K562 (cell line): ENCODE measurements at regions not wholly inside any gene's neighbourhood (a gene's known extent, or its start where the extent isn't known, plus 50 kb on each side); places are given as distances from the start of the nearest gene placed in this dataset.

Experiments used
- ATAC-seq: fragments of 200-7000 bp; cut with Tn5 transposase; 3 replicates; pipeline ENCODE4 v1.9.1; 2020; ENCODE audit warnings: moderate library complexity
- BruUV-seq: library from RNA; stranded (reverse); fragments of 400-500 nt; replicated peaks from 2 replicates; lab custom pipeline; 2021; lab: Mats Ljungman, UMichigan
- CTCF ChIA-PET: fragments of 300-600 bp; formaldehyde crosslinking; extraction: SDS; loops from one replicate; lab custom pipeline; 2021; ENCODE audit warnings: low intra/inter-chr PET ratio; lab: Yijun Ruan, JAX
- POLR2A ChIA-PET: fragments of 300-600, 350-650 bp; sonication (Branson Sonifier 250); formaldehyde crosslinking; extraction: SDS; loops from one replicate; lab custom pipeline; 2021; ENCODE audit warnings: antibody characterized with exemption, inconsistent platforms; lab: Yijun Ruan, JAX
- DNase-seq, 4 experiments: peaks; one replicate each; pipeline versions ENCODE4 v3.0.0 to v3.0.0-alpha.2; 2011 to 2018; ENCODE audit warnings: low spot score in 3 of 4, mixed read lengths in 3 of 4; ENCODE audit errors: extremely low read depth in 1 of 4
- FAIRE-seq: peaks from 2 replicates; lab custom pipeline; 2011; peaks lifted over from hg19 to GRCh38; lab: Jason Lieb, UNC
- H2AFZ ChIP-seq: 2 replicates; pipeline ENCODE4 v1.6.0; 2011; ENCODE audit warnings: low read depth, low read length, control low read depth, inconsistent platforms
- H3K27ac ChIP-seq: fragments of 200-600 bp; 3 replicates; pipeline ENCODE4 v1.8.0; 2011; ENCODE audit warnings: low read depth, mild to moderate bottlenecking, control low read depth, inconsistent platforms, low read length, moderate library complexity, mixed read lengths; ENCODE audit errors: extremely low read depth
- H3K27me3 ChIP-seq, 2 experiments: fragments of 300-600 bp in 1 of 2; 2 replicates in 1 of 2; 3 replicates in 1 of 2; pipeline versions ENCODE4 v1.6.0 to v1.8.0; 2011; ENCODE audit warnings: inconsistent platforms in 2 of 2, low read length in 2 of 2, mild to moderate bottlenecking in 1 of 2, mixed read lengths in 1 of 2, moderate library complexity in 1 of 2; ENCODE audit not compliant: control insufficient read depth in 2 of 2, insufficient read depth in 2 of 2
- H3K36me3 ChIP-seq: fragments of 300-600 bp; 3 replicates; pipeline ENCODE4 v1.8.0; 2011; ENCODE audit warnings: mild to moderate bottlenecking, low read length, inconsistent platforms; ENCODE audit not compliant: control insufficient read depth, insufficient read depth
- H3K4me1 ChIP-seq, 2 experiments: fragments of 200-600 bp in 1 of 2; replicated peaks in 1 of 2; 2 replicates in 1 of 2; 3 replicates in 1 of 2; pipeline versions ENCODE4 v1.5.1 to v1.8.0; 2011; ENCODE audit warnings: inconsistent platforms in 2 of 2, low read length in 2 of 2, mild to moderate bottlenecking in 1 of 2, mixed read lengths in 1 of 2, moderate library complexity in 1 of 2; ENCODE audit not compliant: control insufficient read depth in 2 of 2, insufficient read depth in 2 of 2
- H3K4me2 ChIP-seq: 2 replicates; pipeline ENCODE4 v1.6.1; 2011; ENCODE audit warnings: low read length, control low read depth, inconsistent platforms, mixed read lengths; ENCODE audit not compliant: insufficient read depth
- H3K4me3 ChIP-seq: fragments of 200-600 bp; sonication (generic), shearing (Covaris generic); 2 replicates; pipeline ENCODE4 v1.5.1; 2016; ENCODE audit warnings: control low read depth, inconsistent platforms
- H3K79me2 ChIP-seq: fragments of 200-600 bp; 3 replicates; pipeline ENCODE4 v1.8.0; 2011; ENCODE audit warnings: low read length, inconsistent platforms; ENCODE audit not compliant: control insufficient read depth, insufficient read depth
- H3K9ac ChIP-seq, 2 experiments: 2 replicates each; pipeline versions ENCODE4 v1.6.0 to v1.6.1; 2011; ENCODE audit warnings: low read depth in 2 of 2, low read length in 2 of 2, control low read depth in 1 of 2, inconsistent platforms in 1 of 2, mild to moderate bottlenecking in 1 of 2, mixed read lengths in 1 of 2; ENCODE audit not compliant: insufficient read depth in 1 of 2
- H3K9me1 ChIP-seq: one replicate; pipeline ENCODE4 v1.6.0; 2011; ENCODE audit warnings: inconsistent platforms, mild to moderate bottlenecking, low read length, moderate library complexity; ENCODE audit not compliant: control insufficient read depth, insufficient read depth
- H3K9me3 ChIP-seq: replicated peaks from 2 replicates; pipeline ENCODE4 v1.5.1; 2011; ENCODE audit warnings: low read depth, low read length, inconsistent platforms; ENCODE audit not compliant: control insufficient read depth, insufficient read depth
- H4K20me1 ChIP-seq: replicated peaks from 2 replicates; pipeline ENCODE4 v1.6.1; 2011; ENCODE audit warnings: low read length, inconsistent platforms, mixed read lengths; ENCODE audit not compliant: control insufficient read depth, insufficient read depth
- CEBPG ChIP-seq, 3 experiments: fragments of 200-800 bp in 1 of 3; sonication (Bioruptor generic) in 1 of 3; sonication (generic) in 1 of 3; formaldehyde crosslinking in 1 of 3; IDR thresholded peaks in 2 of 3; conservative IDR thresholded peaks in 1 of 3; 2 replicates each; pipeline versions ENCODE4 v1.6.1 to v1.8.0; 2016 to 2022; ENCODE audit warnings: missing compliant biosample characterization in 2 of 3, missing genetic modification characterization in 2 of 3, mild to moderate bottlenecking in 1 of 3, missing genetic modification reagents in 1 of 3
- ETV6 ChIP-seq, 3 experiments: fragments of 150-350 bp in 1 of 3; sonication (generic) in 1 of 3; formaldehyde crosslinking in 1 of 3; IDR thresholded peaks; 2 replicates each; pipeline versions ENCODE4 v1.6.1 to v1.8.0; 2014 to 2022; ENCODE audit warnings: borderline replicate concordance in 2 of 3, low read depth in 2 of 3, antibody characterized with exemption in 1 of 3, low read length in 1 of 3, mild to moderate bottlenecking in 1 of 3, missing genetic modification reagents in 1 of 3
- FIP1L1 ChIP-seq: fragments of 200-400 bp; formaldehyde crosslinking; IDR thresholded peaks from 2 replicates; pipeline ENCODE4 v1.6.1; 2018; ENCODE audit warnings: mild to moderate bottlenecking, low read depth, low read length; ENCODE audit not compliant: poor library complexity, severe bottlenecking
- FOXO4 ChIP-seq: fragments of 450-650 bp; formaldehyde crosslinking; IDR thresholded peaks from 2 replicates; pipeline ENCODE4 v1.4.0; 2020; ENCODE audit warnings: mild to moderate bottlenecking, moderate library complexity
- KAT8 ChIP-seq: fragments of 450-650 bp; IDR thresholded peaks from 2 replicates; pipeline ENCODE4 v1.6.1; 2016; ENCODE audit warnings: low read depth, mild to moderate bottlenecking
- MAFG ChIP-seq: fragments of 450-650 bp; conservative IDR thresholded peaks from 2 replicates; pipeline ENCODE4 v1.6.1; 2016; ENCODE audit warnings: missing genetic modification characterization, missing compliant biosample characterization
- ZC3H8 ChIP-seq: fragments of 450-650 bp; IDR thresholded peaks from 2 replicates; pipeline ENCODE4 v1.6.1; 2017
- ZNF316 ChIP-seq: fragments of 450-650 bp; IDR thresholded peaks from 2 replicates; pipeline ENCODE4 v1.6.1; 2016
- WGBS: fragments of 100-300 bp; shearing (Covaris generic); methylation state at CpG from one replicate; pipeline ENCODE4 v1.1.6; 2016; ENCODE audit warnings: low coverage, mixed read lengths; ENCODE audit not compliant: insufficient coverage; ENCODE audit errors: missing lambda C conversion rate; 5-methylcytosine and 5-hydroxymethylcytosine counted together
- in situ Hi-C: fragments of 300-500 bp; cut with MboI; formaldehyde crosslinking; loops from 4 replicates; pipeline ENCODE4 v1.15.0; 2018; ENCODE audit warnings: inconsistent platforms, mixed read lengths
- intact Hi-C: fragments of 100-400 bp; cut with micrococcal nuclease; formaldehyde crosslinking; loops from 2 replicates; pipeline ENCODE4 v1.14.2; 2022
- TF ChIP-seq, protein P1 (sequence below): fragments of 450-650 bp; IDR thresholded peaks from 2 replicates; pipeline ENCODE4 v1.6.1; 2016; ENCODE audit warnings: borderline replicate concordance
- TF ChIP-seq, protein P2 (sequence below): fragments of 450-650 bp; IDR thresholded peaks from 2 replicates; pipeline ENCODE4 v1.6.1; 2018; ENCODE audit warnings: mild to moderate bottlenecking, low read depth; ENCODE audit not compliant: partially characterized antibody
- TF ChIP-seq, protein P3 (sequence below): IDR thresholded peaks from 2 replicates; pipeline ENCODE4 v1.6.1; 2011; ENCODE audit warnings: borderline replicate concordance, low read depth, mild to moderate bottlenecking, moderate library complexity, low read length; ENCODE audit not compliant: insufficient read depth, poor library complexity, severe bottlenecking

- TF ChIP-seq, protein P1, sequence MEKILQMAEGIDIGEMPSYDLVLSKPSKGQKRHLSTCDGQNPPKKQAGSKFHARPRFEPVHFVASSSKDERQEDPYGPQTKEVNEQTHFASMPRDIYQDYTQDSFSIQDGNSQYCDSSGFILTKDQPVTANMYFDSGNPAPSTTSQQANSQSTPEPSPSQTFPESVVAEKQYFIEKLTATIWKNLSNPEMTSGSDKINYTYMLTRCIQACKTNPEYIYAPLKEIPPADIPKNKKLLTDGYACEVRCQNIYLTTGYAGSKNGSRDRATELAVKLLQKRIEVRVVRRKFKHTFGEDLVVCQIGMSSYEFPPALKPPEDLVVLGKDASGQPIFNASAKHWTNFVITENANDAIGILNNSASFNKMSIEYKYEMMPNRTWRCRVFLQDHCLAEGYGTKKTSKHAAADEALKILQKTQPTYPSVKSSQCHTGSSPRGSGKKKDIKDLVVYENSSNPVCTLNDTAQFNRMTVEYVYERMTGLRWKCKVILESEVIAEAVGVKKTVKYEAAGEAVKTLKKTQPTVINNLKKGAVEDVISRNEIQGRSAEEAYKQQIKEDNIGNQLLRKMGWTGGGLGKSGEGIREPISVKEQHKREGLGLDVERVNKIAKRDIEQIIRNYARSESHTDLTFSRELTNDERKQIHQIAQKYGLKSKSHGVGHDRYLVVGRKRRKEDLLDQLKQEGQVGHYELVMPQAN, result no peak
- TF ChIP-seq ETV6 (IDR thresholded peaks at IDR 0.05; ENCODE audit: borderline replicate concordance in 1 of 2, low read depth in 2 of 2, low read length in 1 of 2), result no peak
- no peak for TF ChIP-seq ETV6 (CRISPR knock-in tag; IDR thresholded peaks at IDR 0.05; ENCODE audit: borderline replicate concordance)
- TF ChIP-seq FOXO4 (CRISPR knock-in tag), result no peak
- no peak for TF ChIP-seq ZNF316
- no peak for TF ChIP-seq FIP1L1
Observed at GRCh38 chr10:9289811-9290210, 1235.3 kb downstream of the GATA3 start (continued).

DNA sequence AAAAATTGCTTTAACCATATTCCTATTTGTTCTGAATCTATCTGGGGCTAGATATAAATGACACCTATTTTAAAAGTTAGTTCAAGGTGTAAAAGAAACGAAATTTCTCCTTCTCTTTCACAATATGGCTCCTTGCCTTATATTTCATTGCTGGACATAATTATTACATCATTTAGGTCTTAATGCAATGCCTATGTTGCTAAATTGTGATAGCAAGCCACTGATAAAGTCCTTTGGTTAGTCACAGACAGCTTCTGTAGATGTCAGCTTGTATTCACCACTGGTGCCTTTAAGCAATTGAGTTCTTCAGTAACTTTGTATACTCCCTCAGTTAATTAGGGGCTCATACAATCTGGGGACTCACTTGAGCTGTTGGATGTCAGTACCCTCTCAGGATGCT lies 1236.6 kb downstream of the GATA3 start:
- H3K9me3 ChIP-seq, result no peaks in the 10 kb centered on the region
- FAIRE-seq (no peak), DNase-seq (no peak), ATAC-seq (no peak)
- no peak overlapping the region for H3K9ac ChIP-seq
- no peak overlapping the region for H3K27ac ChIP-seq
- H3K36me3 ChIP-seq, result no peaks in the 10 kb centered on the region
- WGBS, result 0% methylated on average over 1 of the region's 1 CpG
- H3K9me1 ChIP-seq, result no peaks in the 10 kb centered on the region
- no peaks in the 10 kb centered on the region for H3K27me3 ChIP-seq
- BruUV-seq, result no TSS peak
- no peak overlapping the region for H3K4me2 ChIP-seq
- no peak overlapping the region for H3K4me3 ChIP-seq
- no peaks in the 10 kb centered on the region for H3K4me1 ChIP-seq
- intact Hi-C loops (no loop called here), in situ Hi-C loops (no loop called here)
- ChIA-PET CTCF (no interaction called here), POLR2A (interaction anchor here (0.6 kb wide), 1 partner anchor 1473 kb away, joined by 3 read pairs; the partner anchor contains the start of gene TAF3)
- no peaks in the 10 kb centered on the region for H4K20me1 ChIP-seq
- H3K79me2 ChIP-seq, result no peaks in the 10 kb centered on the region
- H2AFZ ChIP-seq, result no peak overlapping the region
- TF ChIP-seq, protein P2, sequence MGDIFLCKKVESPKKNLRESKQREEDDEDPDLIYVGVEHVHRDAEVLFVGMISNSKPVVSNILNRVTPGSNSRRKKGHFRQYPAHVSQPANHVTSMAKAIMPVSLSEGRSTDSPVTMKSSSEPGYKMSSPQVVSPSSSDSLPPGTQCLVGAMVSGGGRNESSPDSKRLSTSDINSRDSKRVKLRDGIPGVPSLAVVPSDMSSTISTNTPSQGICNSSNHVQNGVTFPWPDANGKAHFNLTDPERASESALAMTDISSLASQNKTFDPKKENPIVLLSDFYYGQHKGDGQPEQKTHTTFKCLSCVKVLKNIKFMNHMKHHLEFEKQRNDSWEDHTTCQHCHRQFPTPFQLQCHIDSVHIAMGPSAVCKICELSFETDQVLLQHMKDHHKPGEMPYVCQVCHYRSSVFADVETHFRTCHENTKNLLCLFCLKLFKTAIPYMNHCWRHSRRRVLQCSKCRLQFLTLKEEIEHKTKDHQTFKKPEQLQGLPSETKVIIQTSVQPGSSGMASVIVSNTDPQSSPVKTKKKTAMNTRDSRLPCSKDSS, result no peak
- TF ChIP-seq MAFG (tag), result no peak
- TF ChIP-seq CEBPG (CRISPR knock-in tag; IDR thresholded peaks at IDR 0.05), result no peak
- TF ChIP-seq CEBPG (tag; conservative IDR thresholded peaks at IDR 0.05 in 1 of 2, IDR thresholded peaks at IDR 0.05 in 1 of 2), result peak in 1 of 2 experiments; percentile 44; a peak in 1 of 4 replicates
- TF ChIP-seq KAT8, result no peak
- TF ChIP-seq, protein P3, sequence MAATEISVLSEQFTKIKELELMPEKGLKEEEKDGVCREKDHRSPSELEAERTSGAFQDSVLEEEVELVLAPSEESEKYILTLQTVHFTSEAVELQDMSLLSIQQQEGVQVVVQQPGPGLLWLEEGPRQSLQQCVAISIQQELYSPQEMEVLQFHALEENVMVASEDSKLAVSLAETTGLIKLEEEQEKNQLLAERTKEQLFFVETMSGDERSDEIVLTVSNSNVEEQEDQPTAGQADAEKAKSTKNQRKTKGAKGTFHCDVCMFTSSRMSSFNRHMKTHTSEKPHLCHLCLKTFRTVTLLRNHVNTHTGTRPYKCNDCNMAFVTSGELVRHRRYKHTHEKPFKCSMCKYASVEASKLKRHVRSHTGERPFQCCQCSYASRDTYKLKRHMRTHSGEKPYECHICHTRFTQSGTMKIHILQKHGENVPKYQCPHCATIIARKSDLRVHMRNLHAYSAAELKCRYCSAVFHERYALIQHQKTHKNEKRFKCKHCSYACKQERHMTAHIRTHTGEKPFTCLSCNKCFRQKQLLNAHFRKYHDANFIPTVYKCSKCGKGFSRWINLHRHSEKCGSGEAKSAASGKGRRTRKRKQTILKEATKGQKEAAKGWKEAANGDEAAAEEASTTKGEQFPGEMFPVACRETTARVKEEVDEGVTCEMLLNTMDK, result no peak
- TF ChIP-seq ZC3H8, result no peak
